ENCODE measurements at regions not wholly inside any gene's neighbourhood (a gene's known extent, or its start where the extent isn't known, plus 50 kb on each side); places are given as distances from the start of the nearest gene placed in this dataset.

DNA sequence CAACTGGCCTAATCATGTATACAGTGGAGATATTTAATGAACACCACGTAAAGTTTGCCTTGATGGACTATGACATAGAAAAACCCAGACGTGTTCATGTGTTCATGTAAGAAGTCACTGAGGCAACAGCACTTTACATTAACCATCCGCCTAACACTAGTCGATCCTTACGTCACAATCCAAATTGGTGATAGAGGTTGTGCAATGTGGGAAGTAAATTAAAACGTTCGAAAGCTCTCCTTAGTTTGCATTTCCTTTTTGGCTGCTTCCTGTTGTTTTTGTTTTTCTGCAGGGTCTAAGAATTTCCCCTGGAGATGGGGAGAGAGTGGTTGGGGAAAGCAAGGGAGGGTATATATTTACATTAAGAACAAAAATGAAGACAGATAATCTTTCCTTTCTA, 587.5 kb upstream of the ADGRL2 start:
- TF ChIP-seq, protein P1, sequence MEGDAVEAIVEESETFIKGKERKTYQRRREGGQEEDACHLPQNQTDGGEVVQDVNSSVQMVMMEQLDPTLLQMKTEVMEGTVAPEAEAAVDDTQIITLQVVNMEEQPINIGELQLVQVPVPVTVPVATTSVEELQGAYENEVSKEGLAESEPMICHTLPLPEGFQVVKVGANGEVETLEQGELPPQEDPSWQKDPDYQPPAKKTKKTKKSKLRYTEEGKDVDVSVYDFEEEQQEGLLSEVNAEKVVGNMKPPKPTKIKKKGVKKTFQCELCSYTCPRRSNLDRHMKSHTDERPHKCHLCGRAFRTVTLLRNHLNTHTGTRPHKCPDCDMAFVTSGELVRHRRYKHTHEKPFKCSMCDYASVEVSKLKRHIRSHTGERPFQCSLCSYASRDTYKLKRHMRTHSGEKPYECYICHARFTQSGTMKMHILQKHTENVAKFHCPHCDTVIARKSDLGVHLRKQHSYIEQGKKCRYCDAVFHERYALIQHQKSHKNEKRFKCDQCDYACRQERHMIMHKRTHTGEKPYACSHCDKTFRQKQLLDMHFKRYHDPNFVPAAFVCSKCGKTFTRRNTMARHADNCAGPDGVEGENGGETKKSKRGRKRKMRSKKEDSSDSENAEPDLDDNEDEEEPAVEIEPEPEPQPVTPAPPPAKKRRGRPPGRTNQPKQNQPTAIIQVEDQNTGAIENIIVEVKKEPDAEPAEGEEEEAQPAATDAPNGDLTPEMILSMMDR (IDR thresholded peaks at IDR 0.05; ENCODE audit: insufficient read depth, low read length, poor library complexity, severe bottlenecking) = no peak
- no peak for TF ChIP-seq EZH2phosphoT487 (conservative IDR thresholded peaks at IDR 0.05; ENCODE audit: low read length)

Measured in SU-DHL-6 (cell line).